Astrocyte of the cerebellum (primary cell): ENCODE measurements at regions not wholly inside any gene's neighbourhood (a gene's known extent, or its start where the extent isn't known, plus 50 kb on each side); places are given as distances from the start of the nearest gene placed in this dataset.

Experiments
- DNase-seq: peaks from one replicate; pipeline ENCODE4 v3.0.0-alpha.2; 2011; ENCODE audit warnings: low read depth
- H3K4me3 ChIP-seq: 2 replicates; pipeline ENCODE4 v1.5.1; 2011; ENCODE audit warnings: mild to moderate bottlenecking, low read depth, low read length, moderate library complexity
- CTCF ChIP-seq: IDR thresholded peaks from 2 replicates; pipeline ENCODE4 v1.5.1; 2012; ENCODE audit warnings: low read length, low read depth, moderate library complexity, mild to moderate bottlenecking; ENCODE audit errors: missing control alignments
- in situ Hi-C: cut with HindIII; loops from 2 replicates; pipeline ENCODE4 v1.10.0; 2017; ENCODE audit warnings: low sequenced_read_pairs

- H3K4me3 ChIP-seq: no peak overlapping the region
- in situ Hi-C loops: no loop called here
- no peak for TF ChIP-seq CTCF
- no peak for DNase-seq
Observed at GRCh38 chr2:167431949-167432348, 543.7 kb downstream of the XIRP2 start.

- DNase-seq: no peak
- H3K4me3 ChIP-seq: no peak overlapping the region
- no peak for TF ChIP-seq CTCF
- in situ Hi-C loops: no loop called here
Observed at GRCh38 chr2:167430447-167430846, 542.2 kb downstream of the XIRP2 start.

GRCh38 chr2:167424803-167425755 lies 536.8 kb downstream of the XIRP2 start:
- H3K4me3 ChIP-seq: no peak overlapping the region
- DNase-seq: no peak
- in situ Hi-C loops: no loop called here
- no peak for TF ChIP-seq CTCF

GRCh38 chr2:167424221-167424620 lies 535.9 kb downstream of the XIRP2 start:
- in situ Hi-C loops: no loop called here
- TF ChIP-seq CTCF: no peak
- H3K4me3 ChIP-seq: no peak overlapping the region
- DNase-seq: no peak

- DNase-seq: no peak
- H3K4me3 ChIP-seq: no peak overlapping the region
- no peak for TF ChIP-seq CTCF
- in situ Hi-C loops: no loop called here
Observed at GRCh38 chr2:167423731-167424130, 535.5 kb downstream of the XIRP2 start.

GRCh38 chr2:167420211-167420610 lies 531.9 kb downstream of the XIRP2 start:
- TF ChIP-seq CTCF: no peak
- no peak overlapping the region for H3K4me3 ChIP-seq
- no peak for DNase-seq
- in situ Hi-C loops: no loop called here
